ENCODE measurements at regions not wholly inside any gene's neighbourhood (a gene's known extent, or its start where the extent isn't known, plus 50 kb on each side); places are given as distances from the start of the nearest gene placed in this dataset.

- no peak overlapping the region for H3K27ac ChIP-seq (ENCODE audit: low read length)
- no peaks in the 10 kb centered on the region for H3K36me3 ChIP-seq (ENCODE audit: insufficient read depth, low read depth, low read length)
- H3K9ac ChIP-seq (ENCODE audit: low read depth, low read length), result no peak overlapping the region
- H3K4me1 ChIP-seq (ENCODE audit: insufficient read depth, low read length), result no peaks in the 10 kb centered on the region
- no peaks in the 10 kb centered on the region for H3K27me3 ChIP-seq (ENCODE audit: insufficient read depth, low read length)
- no peaks in the 10 kb centered on the region for H3K9me3 ChIP-seq (ENCODE audit: insufficient read depth, low read depth, low read length)
- no peak overlapping the region for H3K4me3 ChIP-seq (ENCODE audit: low read length)
Measured at GRCh38 chr21:17352996-17353655, 159.7 kb upstream of the CXADR start.

- Histone ChIP-seq H3K36me3 (ENCODE audit: insufficient read depth, low read depth, low read length) (no peaks in the 10 kb centered on the region), H3K9ac (ENCODE audit: low read depth, low read length) (no peak overlapping the region), H3K9me3 (ENCODE audit: insufficient read depth, low read depth, low read length) (no peaks in the 10 kb centered on the region), H3K4me3 (ENCODE audit: low read length) (no peak overlapping the region), H3K27ac (ENCODE audit: low read length) (no peak overlapping the region), H3K4me1 (ENCODE audit: insufficient read depth, low read length) (no peaks in the 10 kb centered on the region), H3K27me3 (ENCODE audit: insufficient read depth, low read length) (no peaks in the 10 kb centered on the region)
Measured at GRCh38 chr21:17359781-17360180, 153.1 kb upstream of the CXADR start.

GRCh38 chr21:17368748-17369363 is 144.0 kb upstream of the CXADR start:
- Histone ChIP-seq H3K4me1 (ENCODE audit: insufficient read depth, low read length) (peaks cover 17% of the 10 kb centered on the region; the same call in 1 of the 2 replicates), H3K9me3 (ENCODE audit: insufficient read depth, low read depth, low read length) (no peaks in the 10 kb centered on the region), H3K36me3 (ENCODE audit: insufficient read depth, low read depth, low read length) (no peaks in the 10 kb centered on the region), H3K27me3 (ENCODE audit: insufficient read depth, low read length) (no peaks in the 10 kb centered on the region), H3K27ac (ENCODE audit: low read length) (no peak overlapping the region), H3K4me3 (ENCODE audit: low read length) (no peak overlapping the region), H3K9ac (ENCODE audit: low read depth, low read length) (no peak overlapping the region)

GRCh38 chr21:17370263-17370662 is 142.6 kb upstream of the CXADR start:
- Histone ChIP-seq H3K9ac (ENCODE audit: low read depth, low read length) (peak overlapping the region; percentile 52; the same call in 1 of the 2 replicates), H3K9me3 (ENCODE audit: insufficient read depth, low read depth, low read length) (no peaks in the 10 kb centered on the region), H3K4me3 (ENCODE audit: low read length) (no peak overlapping the region), H3K4me1 (ENCODE audit: insufficient read depth, low read length) (peaks cover 17% of the 10 kb centered on the region; the same call in 1 of the 2 replicates), H3K36me3 (ENCODE audit: insufficient read depth, low read depth, low read length) (no peaks in the 10 kb centered on the region), H3K27me3 (ENCODE audit: insufficient read depth, low read length) (no peaks in the 10 kb centered on the region), H3K27ac (ENCODE audit: low read length) (no peak overlapping the region)

- H3K27me3 ChIP-seq (ENCODE audit: insufficient read depth, low read length), result no peaks in the 10 kb centered on the region
- H3K4me1 ChIP-seq (ENCODE audit: insufficient read depth, low read length), result peaks cover 17% of the 10 kb centered on the region; the same call in 1 of the 2 replicates
- H3K4me3 ChIP-seq (ENCODE audit: low read length), result no peak overlapping the region
- H3K9ac ChIP-seq (ENCODE audit: low read depth, low read length), result peak overlapping the region; percentile 52; the same call in 1 of the 2 replicates
- H3K9me3 ChIP-seq (ENCODE audit: insufficient read depth, low read depth, low read length), result no peaks in the 10 kb centered on the region
- H3K36me3 ChIP-seq (ENCODE audit: insufficient read depth, low read depth, low read length), result no peaks in the 10 kb centered on the region
- H3K27ac ChIP-seq (ENCODE audit: low read length), result no peak overlapping the region
Measured at GRCh38 chr21:17370916-17371315, 141.9 kb upstream of the CXADR start.

- Histone ChIP-seq H3K27ac (ENCODE audit: low read length) (no peak overlapping the region), H3K4me1 (ENCODE audit: insufficient read depth, low read length) (peaks cover 17% of the 10 kb centered on the region; the same call in 1 of the 2 replicates), H3K27me3 (ENCODE audit: insufficient read depth, low read length) (no peaks in the 10 kb centered on the region)
Measured at GRCh38 chr21:17371450-17371849, 141.4 kb upstream of the CXADR start.

GRCh38 chr21:17372200-17372599 is 140.6 kb upstream of the CXADR start:
- no peak overlapping the region for H3K9ac ChIP-seq (ENCODE audit: low read depth, low read length)
- no peaks in the 10 kb centered on the region for H3K27me3 ChIP-seq (ENCODE audit: insufficient read depth, low read length)
- H3K27ac ChIP-seq (ENCODE audit: low read length), result no peak overlapping the region
- peaks cover 17% of the 10 kb centered on the region; the same call in 1 of the 2 replicates for H3K4me1 ChIP-seq (ENCODE audit: insufficient read depth, low read length)
- H3K9me3 ChIP-seq (ENCODE audit: insufficient read depth, low read depth, low read length), result no peaks in the 10 kb centered on the region
- H3K4me3 ChIP-seq (ENCODE audit: low read length), result no peak overlapping the region
- no peaks in the 10 kb centered on the region for H3K36me3 ChIP-seq (ENCODE audit: insufficient read depth, low read depth, low read length)

More at GRCh38 chr21:17371450-17371849, 141.4 kb upstream of the CXADR start:
- Histone ChIP-seq H3K4me3 (ENCODE audit: low read length) (no peak overlapping the region), H3K9me3 (ENCODE audit: insufficient read depth, low read depth, low read length) (no peaks in the 10 kb centered on the region), H3K9ac (ENCODE audit: low read depth, low read length) (peak overlapping the region; percentile 21; the same call in 1 of the 2 replicates), H3K36me3 (ENCODE audit: insufficient read depth, low read depth, low read length) (no peaks in the 10 kb centered on the region)

- Histone ChIP-seq H3K27ac (ENCODE audit: low read length) (no peak overlapping the region), H3K9me3 (ENCODE audit: insufficient read depth, low read depth, low read length) (peaks cover 4% of the 10 kb centered on the region), H3K4me3 (ENCODE audit: low read length) (no peak overlapping the region), H3K27me3 (ENCODE audit: insufficient read depth, low read length) (no peaks in the 10 kb centered on the region), H3K36me3 (ENCODE audit: insufficient read depth, low read depth, low read length) (no peaks in the 10 kb centered on the region), H3K4me1 (ENCODE audit: insufficient read depth, low read length) (peaks cover 8% of the 10 kb centered on the region; the same call in 1 of the 2 replicates), H3K9ac (ENCODE audit: low read depth, low read length) (peak overlapping the region; percentile 53; the same call in 1 of the 2 replicates)
Measured at GRCh38 chr21:17386498-17386897, 126.3 kb upstream of the CXADR start.

GRCh38 chr21:17387030-17387617 is 125.7 kb upstream of the CXADR start:
- no peak overlapping the region for H3K27ac ChIP-seq (ENCODE audit: low read length)
- H3K9ac ChIP-seq (ENCODE audit: low read depth, low read length), result peak overlapping the region; percentile 53; the same call in 1 of the 2 replicates
- no peaks in the 10 kb centered on the region for H3K36me3 ChIP-seq (ENCODE audit: insufficient read depth, low read depth, low read length)

GRCh38 chr21:17388226-17388625 is 124.6 kb upstream of the CXADR start:
- Histone ChIP-seq H3K4me1 (ENCODE audit: insufficient read depth, low read length) (peaks cover 8% of the 10 kb centered on the region; the same call in 1 of the 2 replicates), H3K27me3 (ENCODE audit: insufficient read depth, low read length) (no peaks in the 10 kb centered on the region), H3K36me3 (ENCODE audit: insufficient read depth, low read depth, low read length) (no peaks in the 10 kb centered on the region), H3K27ac (ENCODE audit: low read length) (no peak overlapping the region), H3K9me3 (ENCODE audit: insufficient read depth, low read depth, low read length) (no peaks in the 10 kb centered on the region), H3K4me3 (ENCODE audit: low read length) (no peak overlapping the region), H3K9ac (ENCODE audit: low read depth, low read length) (no peak overlapping the region)

More at GRCh38 chr21:17387030-17387617, 125.7 kb upstream of the CXADR start:
- H3K9me3 ChIP-seq (ENCODE audit: insufficient read depth, low read depth, low read length), result peaks cover 3% of the 10 kb centered on the region
- peaks cover 8% of the 10 kb centered on the region; the same call in 1 of the 2 replicates for H3K4me1 ChIP-seq (ENCODE audit: insufficient read depth, low read length)
- H3K27me3 ChIP-seq (ENCODE audit: insufficient read depth, low read length), result no peaks in the 10 kb centered on the region
- no peak overlapping the region for H3K4me3 ChIP-seq (ENCODE audit: low read length)

- Histone ChIP-seq H3K9ac (ENCODE audit: low read depth, low read length) (no peak overlapping the region), H3K36me3 (ENCODE audit: insufficient read depth, low read depth, low read length) (no peaks in the 10 kb centered on the region), H3K4me3 (ENCODE audit: low read length) (no peak overlapping the region), H3K4me1 (ENCODE audit: insufficient read depth, low read length) (peaks cover 8% of the 10 kb centered on the region; the same call in 1 of the 2 replicates), H3K9me3 (ENCODE audit: insufficient read depth, low read depth, low read length) (no peaks in the 10 kb centered on the region), H3K27me3 (ENCODE audit: insufficient read depth, low read length) (no peaks in the 10 kb centered on the region), H3K27ac (ENCODE audit: low read length) (no peak overlapping the region)
Measured at GRCh38 chr21:17389311-17389710, 123.5 kb upstream of the CXADR start.
